Fibroblast of gingiva (primary cell): ENCODE measurements at regions not wholly inside any gene's neighbourhood (a gene's known extent, or its start where the extent isn't known, plus 50 kb on each side); places are given as distances from the start of the nearest gene placed in this dataset.

Source experiments
- DNase-seq: peaks from one replicate; pipeline ENCODE4 v3.0.0-alpha.2; 2011; ENCODE audit warnings: low read depth

DNA sequence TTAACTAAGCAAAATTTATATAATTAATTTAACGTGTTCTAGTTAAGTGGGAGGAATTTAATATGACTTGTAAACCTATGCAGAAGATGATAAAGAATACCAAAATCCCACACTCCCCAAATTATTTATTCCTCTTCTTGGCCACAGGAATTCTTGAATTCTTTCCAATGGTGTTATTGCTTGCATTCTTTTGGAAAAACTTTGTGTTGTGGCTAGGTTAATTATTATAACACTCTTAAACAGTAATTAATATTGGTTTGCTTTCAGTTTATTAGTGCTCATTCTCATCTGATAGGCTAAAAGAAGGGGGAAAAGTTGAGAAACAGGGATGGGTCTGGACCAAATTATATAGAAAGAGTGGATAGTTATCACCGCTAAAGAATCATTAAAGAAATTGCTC lies 141.5 kb upstream of the PABPC4L start:
- DNase-seq: no peak

DNA sequence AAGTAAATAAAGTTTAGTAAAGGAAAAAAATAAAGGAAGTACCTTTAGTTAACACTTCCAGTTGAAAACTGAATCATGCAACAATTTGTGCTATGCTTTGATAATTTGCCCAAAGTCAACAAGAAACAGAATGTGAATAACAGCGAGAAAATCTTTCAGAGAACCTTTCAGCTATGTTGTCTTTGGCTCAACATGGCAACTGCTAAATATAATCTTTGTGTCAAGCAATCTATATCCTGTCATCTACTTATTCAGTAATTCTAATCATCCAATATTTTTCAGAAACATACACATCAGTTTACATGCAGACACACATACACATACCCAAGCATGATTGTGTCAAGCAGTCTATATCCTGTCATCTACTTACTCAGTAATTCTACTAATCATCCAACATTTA lies 136.0 kb upstream of the PABPC4L start:
- DNase-seq: no peak

- no peak for DNase-seq
These were observed 127.2 kb upstream of the PABPC4L start for GRCh38 chr4:134328741-134329140.

- no peak for DNase-seq
These were observed 125.9 kb upstream of the PABPC4L start for GRCh38 chr4:134327274-134328122.

- DNase-seq: no peak
These were observed 125.3 kb upstream of the PABPC4L start for GRCh38 chr4:134326866-134327265.

DNA sequence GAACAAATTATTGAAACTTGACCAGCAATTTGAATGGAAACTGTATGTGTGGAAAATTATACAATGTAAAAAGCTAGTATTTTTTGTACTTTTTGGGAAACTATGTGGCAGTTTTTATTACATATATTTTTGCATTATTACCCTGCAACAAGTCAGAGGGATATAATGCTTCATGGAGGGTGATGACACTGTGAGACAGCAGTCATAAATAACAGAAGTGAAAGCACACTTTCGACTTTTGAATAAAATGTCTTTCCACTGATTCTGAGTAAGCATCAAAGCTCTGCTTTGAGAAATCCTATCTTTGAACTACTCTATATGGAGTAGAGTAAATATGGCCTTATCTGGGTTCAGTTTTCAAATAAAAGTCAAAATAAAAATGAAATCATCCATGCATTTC lies 122.6 kb upstream of the PABPC4L start:
- no peak for DNase-seq

- no peak for DNase-seq
These were observed 118.5 kb upstream of the PABPC4L start for GRCh38 chr4:134320048-134320447.

- DNase-seq: no peak
These were observed 112.0 kb upstream of the PABPC4L start for GRCh38 chr4:134313591-134313990.

DNA sequence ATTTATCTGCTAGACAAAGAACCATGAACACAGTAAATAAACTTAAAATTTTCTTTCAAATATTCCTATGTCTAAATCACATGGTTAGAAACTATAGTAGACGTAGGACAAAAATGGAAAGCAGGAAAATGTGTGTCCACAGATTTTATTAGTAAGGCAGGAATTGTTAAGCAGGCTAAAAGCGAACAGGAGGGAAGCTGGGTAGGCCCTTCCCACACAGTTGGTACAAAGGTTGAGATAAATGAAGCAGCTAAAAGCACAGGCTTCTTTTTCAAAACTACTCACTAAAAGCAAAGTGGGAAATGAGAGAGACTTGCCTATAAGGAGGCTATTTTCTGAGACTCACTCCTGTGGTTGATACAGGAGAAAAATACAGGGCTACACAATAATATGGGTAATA lies 108.1 kb upstream of the PABPC4L start:
- DNase-seq: no peak

DNA sequence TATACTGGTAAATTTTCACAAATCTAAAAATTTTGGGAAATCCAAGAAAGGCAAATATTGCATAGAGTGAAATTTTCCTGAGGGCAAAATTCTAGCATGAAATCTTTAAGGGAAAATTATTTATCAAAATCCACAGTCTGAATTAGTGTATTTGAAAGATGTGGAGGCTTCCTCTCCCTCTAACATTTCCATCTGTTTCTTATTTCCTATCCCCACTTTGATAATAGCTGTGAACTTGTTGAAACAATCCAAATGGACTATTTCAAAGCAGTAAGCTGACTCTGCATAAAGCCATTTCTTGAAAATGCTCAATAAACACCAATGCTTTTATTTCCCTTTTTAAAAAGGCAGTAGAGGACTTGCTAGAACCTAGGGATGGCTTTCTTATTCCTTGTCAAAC lies 107.3 kb upstream of the PABPC4L start:
- no peak for DNase-seq

GRCh38 chr4:134298313-134298712 lies 96.7 kb upstream of the PABPC4L start:
- DNase-seq: no peak

GRCh38 chr4:134297765-134298164 lies 96.2 kb upstream of the PABPC4L start:
- DNase-seq: no peak

DNA sequence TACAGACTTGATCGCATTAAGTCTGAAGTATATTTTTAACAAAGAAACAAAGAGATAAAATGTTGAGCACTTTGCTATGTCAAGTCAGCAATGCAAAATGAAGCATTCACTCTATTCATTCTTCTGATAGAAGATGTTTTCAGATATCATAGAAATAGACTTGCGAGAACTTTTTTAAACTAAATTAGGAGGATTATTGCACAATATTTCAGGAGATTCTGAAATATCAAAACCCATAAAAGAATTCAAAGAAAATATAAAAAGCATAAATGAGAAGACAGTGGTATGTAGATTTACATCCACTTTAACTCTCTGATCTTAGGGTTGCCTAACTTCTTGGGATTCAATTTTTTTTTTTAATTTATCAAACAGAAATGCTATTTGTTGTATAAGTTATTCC lies 81.1 kb upstream of the PABPC4L start:
- no peak for DNase-seq

GRCh38 chr4:134278675-134279074 lies 77.1 kb upstream of the PABPC4L start:
- no peak for DNase-seq

DNA sequence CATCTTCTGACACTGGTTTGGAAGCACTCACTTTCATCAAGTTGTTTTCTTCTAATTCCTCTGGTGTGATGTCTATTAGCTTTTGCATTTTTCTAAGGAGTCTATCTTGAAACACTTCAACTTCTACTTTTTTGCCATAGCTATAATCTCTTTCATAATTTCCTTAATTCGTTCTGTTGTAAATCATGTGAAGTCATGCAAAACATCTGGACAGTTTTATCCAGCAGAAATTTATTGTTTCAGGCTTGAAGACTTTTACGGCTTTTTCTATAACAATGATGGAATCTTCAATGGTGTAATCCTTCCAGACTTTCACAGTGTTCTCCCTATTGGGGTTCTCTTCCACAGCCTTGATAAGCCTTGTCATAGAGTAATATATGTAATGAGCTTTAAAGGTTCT lies 74.9 kb upstream of the PABPC4L start:
- DNase-seq: no peak

DNA sequence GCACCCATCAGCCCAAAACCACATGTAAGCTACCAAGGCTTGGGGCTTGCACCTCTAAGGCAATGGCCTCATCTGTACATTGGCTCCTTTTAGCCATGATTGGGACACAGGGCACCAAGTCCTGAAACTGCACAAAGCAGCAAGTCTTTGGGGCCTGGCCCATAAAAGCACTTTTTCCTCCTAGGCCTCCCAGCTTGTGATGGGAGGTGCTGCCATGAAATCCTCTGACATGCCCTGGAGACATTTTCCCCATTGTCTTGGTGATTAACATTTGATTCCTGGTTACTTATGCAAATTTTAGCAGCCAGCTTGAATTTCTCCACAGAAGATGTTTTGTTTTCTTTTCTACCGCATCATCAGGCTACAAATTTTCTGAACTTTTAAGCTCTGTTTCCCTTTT lies 58.5 kb upstream of the PABPC4L start:
- no peak for DNase-seq
